ENCODE measurements at regions not wholly inside any gene's neighbourhood (a gene's known extent, or its start where the extent isn't known, plus 50 kb on each side); places are given as distances from the start of the nearest gene placed in this dataset.

DNA sequence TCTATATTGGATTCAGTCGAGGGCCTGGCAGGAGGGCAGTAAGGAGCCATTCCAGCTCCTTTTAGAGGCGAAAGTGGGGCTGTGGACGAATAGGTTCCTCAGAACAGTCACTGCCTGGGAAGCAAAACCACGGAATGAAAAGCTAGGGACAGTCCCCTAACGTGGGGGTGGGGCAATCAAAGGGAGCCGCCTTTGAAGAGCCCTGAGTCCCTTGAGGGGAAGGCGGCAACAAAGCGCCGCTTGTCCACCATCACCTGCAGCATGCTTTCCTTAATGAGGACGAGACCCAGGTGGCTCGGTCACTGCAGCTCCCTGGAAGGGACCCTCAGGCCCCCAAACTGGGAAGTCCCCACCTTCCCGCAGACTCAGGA lies 184.7 kb downstream of the ETS2 start:
- TF ChIP-seq ZFP30 (CRISPR knock-in tag; IDR thresholded peaks at IDR 0.05) (no peak), ZFP3 (CRISPR knock-in tag; IDR thresholded peaks at IDR 0.05) (no peak), GLIS3 (CRISPR knock-in tag; IDR thresholded peaks at IDR 0.05) (no peak), ESRRG (CRISPR knock-in tag; IDR thresholded peaks at IDR 0.05) (no peak), RARB (CRISPR knock-in tag; IDR thresholded peaks at IDR 0.05) (no peak), ARNTL (CRISPR knock-in tag; IDR thresholded peaks at IDR 0.05; ENCODE audit: borderline replicate concordance, low read depth) (no peak)
- TF ChIP-seq, protein P1, sequence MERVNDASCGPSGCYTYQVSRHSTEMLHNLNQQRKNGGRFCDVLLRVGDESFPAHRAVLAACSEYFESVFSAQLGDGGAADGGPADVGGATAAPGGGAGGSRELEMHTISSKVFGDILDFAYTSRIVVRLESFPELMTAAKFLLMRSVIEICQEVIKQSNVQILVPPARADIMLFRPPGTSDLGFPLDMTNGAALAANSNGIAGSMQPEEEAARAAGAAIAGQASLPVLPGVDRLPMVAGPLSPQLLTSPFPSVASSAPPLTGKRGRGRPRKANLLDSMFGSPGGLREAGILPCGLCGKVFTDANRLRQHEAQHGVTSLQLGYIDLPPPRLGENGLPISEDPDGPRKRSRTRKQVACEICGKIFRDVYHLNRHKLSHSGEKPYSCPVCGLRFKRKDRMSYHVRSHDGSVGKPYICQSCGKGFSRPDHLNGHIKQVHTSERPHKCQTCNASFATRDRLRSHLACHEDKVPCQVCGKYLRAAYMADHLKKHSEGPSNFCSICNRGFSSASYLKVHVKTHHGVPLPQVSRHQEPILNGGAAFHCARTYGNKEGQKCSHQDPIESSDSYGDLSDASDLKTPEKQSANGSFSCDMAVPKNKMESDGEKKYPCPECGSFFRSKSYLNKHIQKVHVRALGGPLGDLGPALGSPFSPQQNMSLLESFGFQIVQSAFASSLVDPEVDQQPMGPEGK (CRISPR knock-in tag; IDR thresholded peaks at IDR 0.05; ENCODE audit: borderline replicate concordance): no peak
- no peak for ATAC-seq

DNA sequence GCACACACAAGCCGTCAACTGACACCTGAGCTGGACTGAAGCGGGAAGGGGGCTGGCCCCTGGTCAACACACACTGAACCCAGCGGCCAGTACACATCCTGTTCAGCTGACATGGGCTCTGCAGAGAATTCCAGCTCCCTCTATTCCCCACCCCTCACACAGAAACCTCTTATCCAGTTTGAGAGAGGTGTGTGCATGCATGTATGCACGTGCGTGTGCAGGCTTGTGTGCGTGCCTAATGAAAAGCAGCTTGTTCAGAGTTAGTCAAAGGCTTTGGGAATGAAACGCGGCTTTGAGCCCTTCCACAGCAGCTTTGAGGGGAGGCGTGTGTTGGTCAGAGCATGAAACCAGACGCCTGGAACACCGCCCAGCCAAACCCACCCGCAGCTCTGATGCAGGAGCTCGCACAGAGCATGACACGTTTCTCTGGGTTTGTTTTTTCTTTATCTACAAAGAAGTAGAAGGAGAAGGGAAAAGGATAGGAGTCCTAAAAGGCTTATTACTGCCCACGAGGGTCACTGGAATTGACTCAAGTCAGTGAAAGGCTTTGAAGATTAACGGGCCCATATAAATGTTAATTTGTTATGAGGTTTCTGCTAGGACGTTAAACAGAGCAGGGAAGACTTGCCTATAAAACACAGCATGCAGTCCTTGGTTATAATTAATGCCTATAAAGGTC lies 184.2 kb downstream of the ETS2 start:
- peak; percentile 47 for ATAC-seq
- no peak for TF ChIP-seq TOX (CRISPR knock-in tag; IDR thresholded peaks at IDR 0.05; ENCODE audit: borderline replicate concordance)
- peak; percentile 49; the same call in 1 of the 2 replicates for TF ChIP-seq TCF4 (CRISPR knock-in tag; IDR thresholded peaks at IDR 0.05; ENCODE audit: borderline replicate concordance)
- TF ChIP-seq, protein P2, sequence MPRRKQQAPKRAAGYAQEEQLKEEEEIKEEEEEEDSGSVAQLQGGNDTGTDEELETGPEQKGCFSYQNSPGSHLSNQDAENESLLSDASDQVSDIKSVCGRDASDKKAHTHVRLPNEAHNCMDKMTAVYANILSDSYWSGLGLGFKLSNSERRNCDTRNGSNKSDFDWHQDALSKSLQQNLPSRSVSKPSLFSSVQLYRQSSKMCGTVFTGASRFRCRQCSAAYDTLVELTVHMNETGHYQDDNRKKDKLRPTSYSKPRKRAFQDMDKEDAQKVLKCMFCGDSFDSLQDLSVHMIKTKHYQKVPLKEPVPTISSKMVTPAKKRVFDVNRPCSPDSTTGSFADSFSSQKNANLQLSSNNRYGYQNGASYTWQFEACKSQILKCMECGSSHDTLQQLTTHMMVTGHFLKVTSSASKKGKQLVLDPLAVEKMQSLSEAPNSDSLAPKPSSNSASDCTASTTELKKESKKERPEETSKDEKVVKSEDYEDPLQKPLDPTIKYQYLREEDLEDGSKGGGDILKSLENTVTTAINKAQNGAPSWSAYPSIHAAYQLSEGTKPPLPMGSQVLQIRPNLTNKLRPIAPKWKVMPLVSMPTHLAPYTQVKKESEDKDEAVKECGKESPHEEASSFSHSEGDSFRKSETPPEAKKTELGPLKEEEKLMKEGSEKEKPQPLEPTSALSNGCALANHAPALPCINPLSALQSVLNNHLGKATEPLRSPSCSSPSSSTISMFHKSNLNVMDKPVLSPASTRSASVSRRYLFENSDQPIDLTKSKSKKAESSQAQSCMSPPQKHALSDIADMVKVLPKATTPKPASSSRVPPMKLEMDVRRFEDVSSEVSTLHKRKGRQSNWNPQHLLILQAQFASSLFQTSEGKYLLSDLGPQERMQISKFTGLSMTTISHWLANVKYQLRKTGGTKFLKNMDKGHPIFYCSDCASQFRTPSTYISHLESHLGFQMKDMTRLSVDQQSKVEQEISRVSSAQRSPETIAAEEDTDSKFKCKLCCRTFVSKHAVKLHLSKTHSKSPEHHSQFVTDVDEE (CRISPR knock-in tag; IDR thresholded peaks at IDR 0.05): 0 out of 2 replicates have a peak, but pooled peaks have one; percentile 17
- no peak for TF ChIP-seq RARB (CRISPR knock-in tag; IDR thresholded peaks at IDR 0.05)

DNA sequence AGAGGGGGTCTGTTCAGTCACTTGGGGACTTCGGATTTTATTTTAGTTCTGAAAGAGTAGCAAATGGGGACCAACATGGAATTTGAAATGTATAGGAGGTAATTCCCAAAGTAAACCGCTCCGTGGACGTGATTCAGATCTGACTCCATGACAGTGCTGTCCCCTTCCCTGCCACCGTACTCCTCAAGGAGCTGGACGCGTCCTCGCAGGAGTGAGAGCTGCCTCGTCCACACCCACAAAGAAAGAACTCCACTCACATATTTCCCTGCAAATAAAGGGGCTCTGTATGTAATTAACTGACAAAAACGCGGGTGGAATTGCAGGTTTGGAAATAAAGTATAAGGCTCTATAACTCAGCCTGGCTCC lies 183.6 kb downstream of the ETS2 start:
- no peak for TF ChIP-seq OSR1 (CRISPR knock-in tag; IDR thresholded peaks at IDR 0.05)
- TF ChIP-seq ZNF70 (CRISPR knock-in tag; IDR thresholded peaks at IDR 0.05): no peak
- no peak for TF ChIP-seq ESRRG (CRISPR knock-in tag; IDR thresholded peaks at IDR 0.05)
- TF ChIP-seq TCF4 (CRISPR knock-in tag; IDR thresholded peaks at IDR 0.05; ENCODE audit: borderline replicate concordance): no peak
- no peak for ATAC-seq

DNA sequence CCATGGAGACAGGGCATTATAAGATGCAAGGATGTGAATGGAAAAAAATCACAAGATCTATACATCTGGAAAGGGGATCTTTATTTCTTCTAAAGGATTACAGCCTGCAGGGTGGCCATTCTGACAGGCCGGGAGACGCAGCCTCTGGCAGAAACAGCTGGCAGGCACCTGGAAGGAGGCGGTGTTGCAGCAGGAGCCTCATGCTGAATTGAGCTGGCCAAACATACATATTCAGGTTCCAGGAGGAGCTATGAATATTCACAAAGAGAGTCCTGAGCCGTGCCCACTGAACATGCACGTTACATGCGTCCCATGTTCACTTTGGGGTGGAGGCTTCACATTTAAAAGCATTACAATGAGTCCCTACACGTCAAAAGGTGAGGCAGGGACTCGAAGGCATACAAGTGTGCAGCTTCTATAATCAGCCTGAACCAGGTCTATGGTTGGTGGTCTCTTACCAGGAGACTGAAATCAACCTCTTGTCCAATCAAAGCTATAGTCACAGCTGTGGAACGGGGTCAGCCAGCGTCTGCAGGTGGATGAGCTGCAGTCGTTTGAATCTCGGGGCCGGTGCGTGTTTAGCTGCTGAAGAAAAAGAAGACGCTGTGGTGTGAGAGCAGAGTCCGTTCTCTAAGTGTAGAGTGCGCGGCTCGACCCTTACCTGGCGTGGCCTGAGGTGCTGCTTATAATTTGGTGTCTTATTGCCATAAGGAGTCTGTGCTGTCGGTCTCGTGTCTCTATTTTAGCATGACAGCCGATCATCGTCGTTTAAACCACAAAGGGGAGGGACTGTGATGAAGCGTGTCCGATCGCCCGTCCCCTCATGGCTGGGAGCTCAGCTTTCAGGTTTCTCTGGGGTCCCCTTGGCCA lies 183.0 kb downstream of the ETS2 start:
- ATAC-seq: no peak
- TF ChIP-seq ISL1 (CRISPR knock-in tag; IDR thresholded peaks at IDR 0.05): no peak
- no peak for TF ChIP-seq OSR1 (CRISPR knock-in tag; IDR thresholded peaks at IDR 0.05)
- TF ChIP-seq, protein P1 (CRISPR knock-in tag; IDR thresholded peaks at IDR 0.05; ENCODE audit: borderline replicate concordance): no peak
- no peak for TF ChIP-seq SNAI2 (CRISPR knock-in tag; IDR thresholded peaks at IDR 0.05)
- TF ChIP-seq, protein P3, sequence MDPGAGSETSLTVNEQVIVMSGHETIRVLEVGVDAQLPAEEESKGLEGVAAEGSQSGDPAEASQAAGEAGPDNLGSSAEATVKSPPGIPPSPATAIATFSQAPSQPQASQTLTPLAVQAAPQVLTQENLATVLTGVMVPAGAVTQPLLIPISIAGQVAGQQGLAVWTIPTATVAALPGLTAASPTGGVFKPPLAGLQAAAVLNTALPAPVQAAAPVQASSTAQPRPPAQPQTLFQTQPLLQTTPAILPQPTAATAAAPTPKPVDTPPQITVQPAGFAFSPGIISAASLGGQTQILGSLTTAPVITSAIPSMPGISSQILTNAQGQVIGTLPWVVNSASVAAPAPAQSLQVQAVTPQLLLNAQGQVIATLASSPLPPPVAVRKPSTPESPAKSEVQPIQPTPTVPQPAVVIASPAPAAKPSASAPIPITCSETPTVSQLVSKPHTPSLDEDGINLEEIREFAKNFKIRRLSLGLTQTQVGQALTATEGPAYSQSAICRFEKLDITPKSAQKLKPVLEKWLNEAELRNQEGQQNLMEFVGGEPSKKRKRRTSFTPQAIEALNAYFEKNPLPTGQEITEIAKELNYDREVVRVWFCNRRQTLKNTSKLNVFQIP (CRISPR knock-in tag; IDR thresholded peaks at IDR 0.05; ENCODE audit: borderline replicate concordance, low read depth): no peak
- TF ChIP-seq, protein P4, sequence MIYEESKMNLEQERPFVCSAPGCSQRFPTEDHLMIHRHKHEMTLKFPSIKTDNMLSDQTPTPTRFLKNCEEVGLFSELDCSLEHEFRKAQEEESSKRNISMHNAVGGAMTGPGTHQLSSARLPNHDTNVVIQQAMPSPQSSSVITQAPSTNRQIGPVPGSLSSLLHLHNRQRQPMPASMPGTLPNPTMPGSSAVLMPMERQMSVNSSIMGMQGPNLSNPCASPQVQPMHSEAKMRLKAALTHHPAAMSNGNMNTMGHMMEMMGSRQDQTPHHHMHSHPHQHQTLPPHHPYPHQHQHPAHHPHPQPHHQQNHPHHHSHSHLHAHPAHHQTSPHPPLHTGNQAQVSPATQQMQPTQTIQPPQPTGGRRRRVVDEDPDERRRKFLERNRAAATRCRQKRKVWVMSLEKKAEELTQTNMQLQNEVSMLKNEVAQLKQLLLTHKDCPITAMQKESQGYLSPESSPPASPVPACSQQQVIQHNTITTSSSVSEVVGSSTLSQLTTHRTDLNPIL (CRISPR knock-in tag; IDR thresholded peaks at IDR 0.05; ENCODE audit: low read depth): no peak
- TF ChIP-seq ARNTL (CRISPR knock-in tag; IDR thresholded peaks at IDR 0.05; ENCODE audit: borderline replicate concordance, low read depth): no peak
- TF ChIP-seq, protein P5, sequence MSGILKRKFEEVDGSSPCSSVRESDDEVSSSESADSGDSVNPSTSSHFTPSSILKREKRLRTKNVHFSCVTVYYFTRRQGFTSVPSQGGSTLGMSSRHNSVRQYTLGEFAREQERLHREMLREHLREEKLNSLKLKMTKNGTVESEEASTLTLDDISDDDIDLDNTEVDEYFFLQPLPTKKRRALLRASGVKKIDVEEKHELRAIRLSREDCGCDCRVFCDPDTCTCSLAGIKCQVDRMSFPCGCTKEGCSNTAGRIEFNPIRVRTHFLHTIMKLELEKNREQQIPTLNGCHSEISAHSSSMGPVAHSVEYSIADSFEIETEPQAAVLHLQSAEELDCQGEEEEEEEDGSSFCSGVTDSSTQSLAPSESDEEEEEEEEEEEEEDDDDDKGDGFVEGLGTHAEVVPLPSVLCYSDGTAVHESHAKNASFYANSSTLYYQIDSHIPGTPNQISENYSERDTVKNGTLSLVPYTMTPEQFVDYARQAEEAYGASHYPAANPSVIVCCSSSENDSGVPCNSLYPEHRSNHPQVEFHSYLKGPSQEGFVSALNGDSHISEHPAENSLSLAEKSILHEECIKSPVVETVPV (CRISPR knock-in tag; IDR thresholded peaks at IDR 0.05): no peak
- TF ChIP-seq, protein P2 (CRISPR knock-in tag; IDR thresholded peaks at IDR 0.05): no peak
